ENCODE measurements at regions not wholly inside any gene's neighbourhood (a gene's known extent, or its start where the extent isn't known, plus 50 kb on each side); places are given as distances from the start of the nearest gene placed in this dataset.
A peak's percentile ranks its signal among the peaks of the same experiment; 100 is the strongest.
"Not testable (repeated sequence)": the region's sequence is repeated elsewhere in the genome, so short reads cannot be mapped to it uniquely, and the experiment has no call there.

DNA sequence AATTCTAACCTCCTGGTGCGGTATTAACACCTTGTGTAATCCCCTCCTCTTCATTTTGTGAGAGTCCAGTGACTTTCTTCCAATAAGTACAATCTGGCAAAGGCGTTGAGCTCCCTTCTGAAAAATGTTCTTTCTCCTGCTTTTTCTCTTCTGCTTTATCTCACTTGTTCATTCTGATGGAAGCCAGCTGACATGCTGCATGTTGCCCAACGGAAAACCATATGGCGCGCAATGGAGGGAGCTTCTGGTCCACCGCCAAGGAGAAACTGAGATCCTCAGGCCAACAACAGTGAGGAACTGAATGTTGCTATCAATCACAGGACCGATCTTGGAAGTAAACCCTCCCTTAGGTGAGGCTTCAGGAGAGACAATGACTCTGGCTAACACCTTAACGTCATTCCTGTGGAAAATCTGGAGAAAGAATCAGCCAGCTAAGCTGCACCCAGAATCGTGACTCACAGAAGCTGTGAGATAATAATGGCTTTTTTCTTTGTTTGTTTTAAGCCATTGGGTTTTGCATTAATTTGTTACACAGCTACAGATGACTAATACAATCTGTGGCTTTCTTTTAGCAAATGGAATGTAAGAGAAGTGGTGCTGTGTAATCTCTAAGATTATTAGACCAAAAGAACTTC is 1323.9 kb upstream of the DDX18 start:
- no peaks in the 10 kb centered on the region for H3K27me3 ChIP-seq (ENCODE audit: control insufficient read depth, insufficient read depth, low read length)
- no peaks in the 10 kb centered on the region for H3K9me3 ChIP-seq (ENCODE audit: control insufficient read depth, insufficient read depth, low read depth, low read length)

DNA sequence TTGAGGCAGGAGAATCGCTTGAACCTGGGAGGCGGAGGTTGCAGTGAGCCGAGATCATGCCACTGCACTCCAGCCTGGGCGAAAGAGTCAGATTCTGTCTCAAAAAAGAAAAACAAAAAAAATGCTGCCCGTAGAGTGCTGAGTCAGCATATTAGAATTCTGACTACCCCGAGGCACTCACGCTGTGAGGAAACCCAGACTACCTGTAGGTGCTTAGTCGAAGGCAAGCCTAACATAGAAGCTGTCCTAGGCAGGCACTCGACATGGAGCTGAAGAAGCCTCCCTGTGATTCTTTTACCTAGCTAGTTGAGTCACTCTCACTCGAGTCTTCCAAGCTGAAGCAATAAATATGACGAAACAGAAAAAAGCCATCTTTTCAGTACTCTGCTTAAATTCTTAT is 1323.2 kb upstream of the DDX18 start:
- no peak overlapping the region for H3K27ac ChIP-seq (ENCODE audit: low read depth, low read length)
- H3K4me3 ChIP-seq (ENCODE audit: low read depth, low read length): no peak overlapping the region
- no peaks in the 10 kb centered on the region for H3K36me3 ChIP-seq (ENCODE audit: control insufficient read depth, insufficient read depth, low read length)
- H3K9ac ChIP-seq (ENCODE audit: low read length): no peak overlapping the region
- H3K9me3 ChIP-seq (ENCODE audit: control insufficient read depth, insufficient read depth, low read depth, low read length): no peaks in the 10 kb centered on the region
- H3K4me1 ChIP-seq (ENCODE audit: control insufficient read depth, insufficient read depth, low read length): no peaks in the 10 kb centered on the region
- no peaks in the 10 kb centered on the region for H3K27me3 ChIP-seq (ENCODE audit: control insufficient read depth, insufficient read depth, low read length)

More for the DNA sequence above, 1323.9 kb upstream of the DDX18 start:
- Histone ChIP-seq H3K4me3 (ENCODE audit: low read depth, low read length) (no peak overlapping the region), H3K4me1 (ENCODE audit: control insufficient read depth, insufficient read depth, low read length) (no peaks in the 10 kb centered on the region), H3K27ac (ENCODE audit: low read depth, low read length) (no peak overlapping the region), H3K9ac (ENCODE audit: low read length) (no peak overlapping the region), H3K36me3 (ENCODE audit: control insufficient read depth, insufficient read depth, low read length) (no peaks in the 10 kb centered on the region)

GRCh38 chr2:116499389-116499788 is 1315.1 kb upstream of the DDX18 start:
- H3K36me3 ChIP-seq (ENCODE audit: control insufficient read depth, insufficient read depth, low read length): no peaks in the 10 kb centered on the region
- no peak overlapping the region for H3K4me3 ChIP-seq (ENCODE audit: low read depth, low read length)
- peaks cover 6% of the 10 kb centered on the region for H3K4me1 ChIP-seq (ENCODE audit: control insufficient read depth, insufficient read depth, low read length)
- H3K9me3 ChIP-seq (ENCODE audit: control insufficient read depth, insufficient read depth, low read depth, low read length): no peaks in the 10 kb centered on the region
- H3K27ac ChIP-seq (ENCODE audit: low read depth, low read length): no peak overlapping the region
- no peak overlapping the region for H3K9ac ChIP-seq (ENCODE audit: low read length)
- H3K27me3 ChIP-seq (ENCODE audit: control insufficient read depth, insufficient read depth, low read length): no peaks in the 10 kb centered on the region

- H3K9me3 ChIP-seq (ENCODE audit: control insufficient read depth, insufficient read depth, low read depth, low read length): no peaks in the 10 kb centered on the region
- H3K4me3 ChIP-seq (ENCODE audit: low read depth, low read length): no peak overlapping the region
These were observed 1304.3 kb upstream of the DDX18 start for GRCh38 chr2:116510117-116510671.

GRCh38 chr2:116511426-116511825 is 1303.1 kb upstream of the DDX18 start:
- H3K4me3 ChIP-seq (ENCODE audit: low read depth, low read length): no peak overlapping the region
- H3K27ac ChIP-seq (ENCODE audit: low read depth, low read length): no peak overlapping the region
- H3K27me3 ChIP-seq (ENCODE audit: control insufficient read depth, insufficient read depth, low read length): no peaks in the 10 kb centered on the region
- H3K4me1 ChIP-seq (ENCODE audit: control insufficient read depth, insufficient read depth, low read length): peaks cover 6% of the 10 kb centered on the region; the same call in 1 of the 2 replicates
- H3K9ac ChIP-seq (ENCODE audit: low read length): no peak overlapping the region
- H3K36me3 ChIP-seq (ENCODE audit: control insufficient read depth, insufficient read depth, low read length): no peaks in the 10 kb centered on the region
- H3K9me3 ChIP-seq (ENCODE audit: control insufficient read depth, insufficient read depth, low read depth, low read length): no peaks in the 10 kb centered on the region

More at GRCh38 chr2:116510117-116510671, 1304.3 kb upstream of the DDX18 start:
- Histone ChIP-seq H3K9ac (ENCODE audit: low read length) (no peak overlapping the region), H3K27me3 (ENCODE audit: control insufficient read depth, insufficient read depth, low read length) (no peaks in the 10 kb centered on the region), H3K4me1 (ENCODE audit: control insufficient read depth, insufficient read depth, low read length) (peaks cover 6% of the 10 kb centered on the region; the same call in 1 of the 2 replicates), H3K27ac (ENCODE audit: low read depth, low read length) (no peak overlapping the region), H3K36me3 (ENCODE audit: control insufficient read depth, insufficient read depth, low read length) (no peaks in the 10 kb centered on the region)

- Histone ChIP-seq H3K36me3 (ENCODE audit: control insufficient read depth, insufficient read depth, low read length) (no peaks in the 10 kb centered on the region), H3K4me1 (ENCODE audit: control insufficient read depth, insufficient read depth, low read length) (peaks cover 11% of the 10 kb centered on the region; the same call in 1 of the 2 replicates)
These were observed 1300.5 kb upstream of the DDX18 start for GRCh38 chr2:116513991-116514390.

DNA sequence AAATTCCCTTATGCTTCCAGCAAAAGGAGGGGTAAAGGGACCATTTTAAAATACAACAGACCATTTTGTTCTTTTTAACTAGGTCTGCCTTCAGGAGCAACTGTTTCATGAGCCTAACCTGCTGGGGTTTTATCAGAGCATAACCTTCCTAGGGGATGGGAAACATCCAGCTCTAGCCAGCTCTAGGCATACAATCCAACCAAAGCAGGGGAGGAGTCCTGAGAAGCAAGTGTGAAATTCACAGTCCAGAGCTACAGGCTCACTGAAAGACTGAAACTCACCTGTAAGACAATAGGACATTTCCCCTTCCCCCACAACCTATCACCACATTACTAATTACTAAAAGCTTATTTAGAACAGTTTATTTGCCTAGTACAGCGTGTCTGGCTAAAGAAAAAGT is 1296.6 kb upstream of the DDX18 start:
- Histone ChIP-seq H3K9ac (ENCODE audit: low read length) (no peak overlapping the region), H3K9me3 (ENCODE audit: control insufficient read depth, insufficient read depth, low read depth, low read length) (peaks cover 5% of the 10 kb centered on the region; the same call in 1 of the 2 replicates), H3K27ac (ENCODE audit: low read depth, low read length) (no peak overlapping the region), H3K4me3 (ENCODE audit: low read depth, low read length) (no peak overlapping the region), H3K36me3 (ENCODE audit: control insufficient read depth, insufficient read depth, low read length) (no peaks in the 10 kb centered on the region), H3K4me1 (ENCODE audit: control insufficient read depth, insufficient read depth, low read length) (peaks cover 5% of the 10 kb centered on the region; the same call in 1 of the 2 replicates), H3K27me3 (ENCODE audit: control insufficient read depth, insufficient read depth, low read length) (no peaks in the 10 kb centered on the region)

More at GRCh38 chr2:116513991-116514390, 1300.5 kb upstream of the DDX18 start:
- H3K9ac ChIP-seq (ENCODE audit: low read length): no peak overlapping the region
- H3K9me3 ChIP-seq (ENCODE audit: control insufficient read depth, insufficient read depth, low read depth, low read length): no peaks in the 10 kb centered on the region
- H3K4me3 ChIP-seq (ENCODE audit: low read depth, low read length): no peak overlapping the region
- no peaks in the 10 kb centered on the region for H3K27me3 ChIP-seq (ENCODE audit: control insufficient read depth, insufficient read depth, low read length)
- H3K27ac ChIP-seq (ENCODE audit: low read depth, low read length): no peak overlapping the region

GRCh38 chr2:116537811-116538210 is 1276.7 kb upstream of the DDX18 start:
- H3K27me3 ChIP-seq (ENCODE audit: control insufficient read depth, insufficient read depth, low read length): no peaks in the 10 kb centered on the region
- H3K9me3 ChIP-seq (ENCODE audit: control insufficient read depth, insufficient read depth, low read depth, low read length): peaks cover 13% of the 10 kb centered on the region
- H3K9ac ChIP-seq (ENCODE audit: low read length): no peak overlapping the region
- no peaks in the 10 kb centered on the region for H3K4me1 ChIP-seq (ENCODE audit: control insufficient read depth, insufficient read depth, low read length)
- no peaks in the 10 kb centered on the region for H3K36me3 ChIP-seq (ENCODE audit: control insufficient read depth, insufficient read depth, low read length)
- H3K27ac ChIP-seq (ENCODE audit: low read depth, low read length): no peak overlapping the region
- H3K4me3 ChIP-seq (ENCODE audit: low read depth, low read length): no peak overlapping the region

- Histone ChIP-seq H3K36me3 (ENCODE audit: control insufficient read depth, insufficient read depth, low read length) (no peaks in the 10 kb centered on the region), H3K9ac (ENCODE audit: low read length) (no peak overlapping the region), H3K4me1 (ENCODE audit: control insufficient read depth, insufficient read depth, low read length) (no peaks in the 10 kb centered on the region), H3K4me3 (ENCODE audit: low read depth, low read length) (no peak overlapping the region), H3K27me3 (ENCODE audit: control insufficient read depth, insufficient read depth, low read length) (no peaks in the 10 kb centered on the region), H3K9me3 (ENCODE audit: control insufficient read depth, insufficient read depth, low read depth, low read length) (peaks cover 20% of the 10 kb centered on the region), H3K27ac (ENCODE audit: low read depth, low read length) (no peak overlapping the region)
These were observed 1269.0 kb upstream of the DDX18 start for GRCh38 chr2:116545286-116546068.

DNA sequence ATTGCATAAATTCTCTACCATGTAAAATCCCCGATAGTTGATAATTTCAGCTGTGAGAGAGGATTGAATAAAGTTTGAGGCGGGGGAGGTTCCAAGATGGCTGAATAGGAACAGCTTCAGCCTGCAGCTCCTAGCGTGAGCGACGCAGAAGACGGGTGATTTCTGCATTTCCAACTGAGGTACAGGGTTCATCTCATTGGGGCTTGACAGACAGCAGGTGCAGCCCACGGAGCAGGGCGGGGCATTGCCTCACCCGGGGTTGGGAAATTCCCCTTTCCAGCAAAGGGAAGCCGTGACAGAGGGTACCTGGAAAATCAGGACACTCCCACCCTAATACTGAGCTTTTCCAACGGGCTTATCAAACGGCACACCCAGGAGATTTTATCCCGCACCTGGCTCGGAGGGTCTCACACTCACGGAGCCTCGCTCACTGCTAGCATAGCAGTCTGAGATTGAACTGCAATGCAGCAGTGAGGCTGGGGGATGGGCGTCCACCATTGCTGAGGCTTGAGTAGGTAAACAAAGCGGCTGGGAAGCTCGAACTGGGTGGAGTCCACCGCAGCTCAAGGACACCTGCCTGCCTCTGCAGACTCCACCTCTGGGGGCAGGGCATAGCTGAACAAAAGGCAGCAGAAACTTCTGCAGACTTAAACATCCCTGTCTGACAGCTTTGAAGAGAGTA is 1261.6 kb upstream of the DDX18 start:
- 0 out of 2 replicates have a peak overlapping the region, but pooled peaks have one; percentile 29 for H3K4me3 ChIP-seq (ENCODE audit: low read depth, low read length)
- H3K9me3 ChIP-seq (ENCODE audit: control insufficient read depth, insufficient read depth, low read depth, low read length); H3K27ac ChIP-seq (ENCODE audit: low read depth, low read length); H3K27me3 ChIP-seq (ENCODE audit: control insufficient read depth, insufficient read depth, low read length); H3K9ac ChIP-seq (ENCODE audit: low read length); H3K4me1 ChIP-seq (ENCODE audit: control insufficient read depth, insufficient read depth, low read length); H3K36me3 ChIP-seq (ENCODE audit: control insufficient read depth, insufficient read depth, low read length): not testable (repeated sequence)

All from HUES6 (cell line).